HL-60 (cell line): ENCODE measurements at regions not wholly inside any gene's neighbourhood (a gene's known extent, or its start where the extent isn't known, plus 50 kb on each side); places are given as distances from the start of the nearest gene placed in this dataset.

Experiments
- CTCF ChIP-seq: IDR thresholded peaks from one replicate; pipeline ENCODE4 v1.5.1; 2011; ENCODE audit warnings: low read length, control low read depth, inconsistent platforms; ENCODE audit not compliant: insufficient read depth
- REST ChIP-seq: IDR thresholded peaks from 2 replicates; pipeline ENCODE4 v1.6.1; 2012; ENCODE audit warnings: low read depth; ENCODE audit not compliant: insufficient replicate concordance
- SPI1 ChIP-seq: IDR thresholded peaks from 2 replicates; pipeline ENCODE4 v1.6.1; 2012; ENCODE audit warnings: low read depth, mild to moderate bottlenecking, borderline replicate concordance

- no peak for TF ChIP-seq REST
- no peak for TF ChIP-seq CTCF
- no peak for TF ChIP-seq SPI1
These were observed 235.9 kb downstream of the AHR start for GRCh38 chr7:17534348-17534747.
